Activated T-cell treated with anti-CD3 and anti-CD28 coated beads, Interleukin-2, amount 50 U/mL, for 4 hours (primary cell): ENCODE measurements at regions not wholly inside any gene's neighbourhood (a gene's known extent, or its start where the extent isn't known, plus 50 kb on each side); places are given as distances from the start of the nearest gene placed in this dataset.
"Not testable (repeated sequence)": the region's sequence is repeated elsewhere in the genome, so short reads cannot be mapped to it uniquely, and the experiment has no call there.

ENCODE experiments used
- ATAC-seq, 2 donors: fragments of 200-7000 bp; cut with Tn5 transposase; one replicate each; pipeline ENCODE4 v1.10.0; 2021
- DNase-seq: peaks from one replicate; pipeline ENCODE4 v3.0.0-alpha.2; 2020
- H3K27me3 Mint-ChIP-seq: one replicate; pipeline ENCODE4 v1.8.0; 2021; ENCODE audit warnings: low read depth, mixed read lengths
- H3K36me3 Mint-ChIP-seq: one replicate; pipeline ENCODE4 v1.8.0; 2022; ENCODE audit warnings: mixed read lengths; ENCODE audit not compliant: insufficient read depth
- H3K4me1 Mint-ChIP-seq: one replicate; pipeline ENCODE4 v1.8.0; 2021; ENCODE audit warnings: low read depth, mixed read lengths
- H3K4me3 Mint-ChIP-seq: one replicate; pipeline ENCODE4 v1.8.0; 2021; ENCODE audit warnings: mild to moderate bottlenecking, moderate library complexity, mixed read lengths
- H3K9me3 Mint-ChIP-seq: one replicate; pipeline ENCODE4 v1.8.0; 2021; ENCODE audit warnings: mixed read lengths

DNA sequence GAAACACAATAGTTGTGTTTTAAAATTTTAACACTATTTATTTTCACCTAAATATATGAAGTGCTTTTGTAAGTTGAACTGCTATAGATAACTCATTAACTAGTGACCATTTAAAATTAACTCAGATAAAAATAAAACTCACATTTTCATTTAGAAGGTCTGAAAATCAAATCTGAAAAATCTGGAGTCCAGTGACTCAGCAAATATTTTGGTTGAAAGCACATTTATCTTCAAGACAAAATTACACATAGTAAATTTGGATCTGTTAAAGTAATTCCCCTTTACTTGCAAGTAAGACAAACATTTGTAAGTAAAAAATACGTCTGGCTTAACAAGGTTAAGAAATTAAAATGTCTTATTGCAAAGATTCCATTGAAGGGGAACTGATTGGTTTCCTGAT, 589.1 kb downstream of the TRIML1 start:
- DNase-seq, result no peak

GRCh38 chr4:188732131-188732530, 592.9 kb downstream of the TRIML1 start:
- peaks cover 16% of the 10 kb centered on the region for H3K9me3 Mint-ChIP-seq
- ATAC-seq, result no peak
- no peaks in the 10 kb centered on the region for H3K4me1 Mint-ChIP-seq
- H3K4me3 Mint-ChIP-seq, result no peak overlapping the region
- no peaks in the 10 kb centered on the region for H3K36me3 Mint-ChIP-seq
- DNase-seq, result no peak
- H3K27me3 Mint-ChIP-seq, result no peaks in the 10 kb centered on the region

More for the DNA sequence above, 589.1 kb downstream of the TRIML1 start:
- H3K4me1 Mint-ChIP-seq, result no peaks in the 10 kb centered on the region
- H3K27me3 Mint-ChIP-seq, result no peaks in the 10 kb centered on the region
- peaks cover 15% of the 10 kb centered on the region for H3K9me3 Mint-ChIP-seq
- ATAC-seq, result no peak
- no peaks in the 10 kb centered on the region for H3K36me3 Mint-ChIP-seq
- no peak overlapping the region for H3K4me3 Mint-ChIP-seq

GRCh38 chr4:188735082-188735481, 595.8 kb downstream of the TRIML1 start:
- ATAC-seq (no peak), DNase-seq (no peak)
- Mint-ChIP-seq H3K9me3 (peaks cover 18% of the 10 kb centered on the region), H3K36me3 (no peaks in the 10 kb centered on the region), H3K4me3 (no peak overlapping the region), H3K27me3 (no peaks in the 10 kb centered on the region), H3K4me1 (no peaks in the 10 kb centered on the region)

GRCh38 chr4:188737251-188738002, 598.2 kb downstream of the TRIML1 start:
- Mint-ChIP-seq H3K4me3 (no peak overlapping the region), H3K4me1 (no peaks in the 10 kb centered on the region), H3K27me3 (no peaks in the 10 kb centered on the region), H3K9me3 (peaks cover 11% of the 10 kb centered on the region), H3K36me3 (no peaks in the 10 kb centered on the region)
- ATAC-seq (no peak), DNase-seq (no peak)

DNA sequence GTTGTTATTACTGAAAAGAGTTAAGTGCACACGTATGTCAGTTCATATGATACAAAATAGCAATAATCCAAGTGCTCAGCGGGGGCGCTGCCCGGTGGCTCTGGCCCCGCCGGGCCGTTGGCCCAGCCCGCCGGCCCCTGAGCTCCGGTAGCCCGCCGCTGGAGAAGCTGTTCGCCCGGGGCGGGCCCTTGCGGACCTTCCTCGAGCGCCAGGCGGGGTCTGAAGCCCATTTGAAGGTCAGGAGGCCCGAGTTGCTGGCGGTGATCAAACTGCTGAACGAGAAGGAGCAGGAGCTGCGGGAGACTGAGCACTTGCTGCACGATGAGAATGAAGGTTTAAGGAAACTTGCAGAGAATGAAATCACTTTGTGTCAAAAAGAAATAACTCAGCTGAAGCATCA, 599.0 kb downstream of the TRIML1 start:
- peak in 1 of 2 donors; percentile 27 for ATAC-seq
- not testable (repeated sequence) for H3K27me3 Mint-ChIP-seq, H3K4me3 Mint-ChIP-seq, H3K9me3 Mint-ChIP-seq, DNase-seq, H3K36me3 Mint-ChIP-seq, H3K4me1 Mint-ChIP-seq

DNA sequence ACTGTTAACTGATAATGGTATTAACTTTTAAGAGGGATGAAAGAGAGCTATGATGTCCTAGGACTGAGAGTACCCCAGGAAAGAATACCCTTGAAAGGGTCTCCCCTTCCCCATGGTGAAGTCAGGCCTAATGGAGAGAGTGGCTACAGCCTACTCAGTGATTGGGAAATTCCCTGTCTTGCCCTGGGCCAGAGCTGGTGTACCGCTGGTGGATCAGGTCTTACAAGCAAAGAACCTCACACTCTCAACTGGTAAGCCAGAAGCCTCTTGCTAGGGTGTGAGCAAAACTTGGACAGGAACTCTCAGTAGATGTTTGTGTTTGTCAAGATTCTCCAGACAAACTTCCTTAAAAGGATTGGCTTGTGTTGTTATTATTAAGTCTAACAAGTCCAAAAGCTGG, 600.9 kb downstream of the TRIML1 start:
- H3K4me1 Mint-ChIP-seq, H3K4me3 Mint-ChIP-seq, ATAC-seq, H3K27me3 Mint-ChIP-seq, H3K9me3 Mint-ChIP-seq, H3K36me3 Mint-ChIP-seq, DNase-seq: not testable (repeated sequence)

DNA sequence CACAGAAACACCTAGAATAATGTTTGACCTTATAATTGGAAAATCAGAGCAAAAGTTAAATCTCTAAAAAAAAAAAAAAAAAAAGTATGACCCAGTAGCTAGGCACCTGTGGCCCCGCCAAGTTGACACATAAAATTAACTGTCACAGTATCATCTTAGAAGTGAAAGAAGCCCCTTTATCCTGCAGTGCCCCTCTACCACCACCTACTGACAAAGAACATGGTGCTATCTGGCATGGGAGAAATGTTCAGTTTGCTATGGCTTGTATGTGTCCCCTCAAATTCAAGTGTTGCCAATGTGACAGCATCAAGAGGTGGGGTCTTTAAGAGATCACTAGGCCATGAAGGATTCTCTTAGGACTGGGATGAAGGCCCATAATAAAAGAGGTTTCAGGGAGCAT, 601.5 kb downstream of the TRIML1 start:
- DNase-seq, H3K4me1 Mint-ChIP-seq, H3K27me3 Mint-ChIP-seq, H3K4me3 Mint-ChIP-seq, H3K36me3 Mint-ChIP-seq, H3K9me3 Mint-ChIP-seq: not testable (repeated sequence)
- ATAC-seq, result peak in 1 of 2 donors; percentile 23

GRCh38 chr4:188754372-188755002, 615.2 kb downstream of the TRIML1 start:
- Mint-ChIP-seq H3K4me3 (no peak overlapping the region), H3K4me1 (no peaks in the 10 kb centered on the region), H3K27me3 (no peaks in the 10 kb centered on the region), H3K36me3 (no peaks in the 10 kb centered on the region), H3K9me3 (peaks cover 29% of the 10 kb centered on the region)
- DNase-seq (no peak), ATAC-seq (no peak)

DNA sequence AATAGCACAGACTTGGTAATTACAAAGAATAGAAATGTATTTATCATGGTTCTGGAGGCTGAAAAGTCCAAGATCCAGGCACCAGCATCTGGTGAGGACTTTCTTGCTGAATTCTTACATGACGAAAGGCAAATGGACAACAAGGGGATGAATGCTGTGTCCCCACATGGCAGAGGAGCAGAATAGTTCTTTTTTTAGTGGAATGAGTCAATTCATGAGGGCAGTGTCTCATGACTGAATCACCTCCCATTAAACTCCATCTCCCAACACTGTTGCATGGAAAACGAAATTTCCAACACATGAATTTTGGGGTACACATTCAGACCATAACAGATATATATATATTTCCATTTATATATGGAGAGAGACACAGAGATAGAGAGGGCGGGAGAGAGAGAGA, 628.3 kb downstream of the TRIML1 start:
- ATAC-seq (no peak), DNase-seq (no peak)
- peaks cover 8% of the 10 kb centered on the region for H3K9me3 Mint-ChIP-seq
- H3K27me3 Mint-ChIP-seq, result no peaks in the 10 kb centered on the region
- no peaks in the 10 kb centered on the region for H3K4me1 Mint-ChIP-seq
- H3K4me3 Mint-ChIP-seq, result no peak overlapping the region
- no peaks in the 10 kb centered on the region for H3K36me3 Mint-ChIP-seq

GRCh38 chr4:188778905-188779304, 639.7 kb downstream of the TRIML1 start:
- Mint-ChIP-seq H3K36me3 (no peaks in the 10 kb centered on the region), H3K4me3 (no peak overlapping the region), H3K27me3 (no peaks in the 10 kb centered on the region), H3K9me3 (peaks cover 4% of the 10 kb centered on the region), H3K4me1 (no peaks in the 10 kb centered on the region)
- DNase-seq (no peak), ATAC-seq (no peak)

DNA sequence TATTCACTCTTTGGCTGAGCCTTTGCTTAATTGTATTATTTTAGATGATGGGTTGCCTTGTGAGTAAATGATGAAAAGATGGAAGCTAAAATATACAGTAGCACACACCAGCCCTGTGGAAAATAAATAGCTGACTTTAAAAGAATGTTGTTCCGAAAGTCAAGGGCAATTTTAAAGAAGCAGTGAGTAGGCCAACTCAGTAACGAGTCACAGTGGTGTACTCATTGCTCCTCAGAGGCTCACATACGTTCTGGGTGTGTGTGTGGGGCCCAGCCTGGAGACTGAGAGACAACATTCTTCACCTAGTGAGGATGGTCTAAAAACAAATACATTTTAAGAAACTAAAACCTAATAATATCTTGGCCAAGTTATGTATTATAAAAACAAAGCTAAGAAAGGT, 640.3 kb downstream of the TRIML1 start:
- H3K4me1 Mint-ChIP-seq, result no peaks in the 10 kb centered on the region
- DNase-seq (no peak), ATAC-seq (no peak)
- H3K9me3 Mint-ChIP-seq, result peaks cover 3% of the 10 kb centered on the region
- no peak overlapping the region for H3K4me3 Mint-ChIP-seq
- no peaks in the 10 kb centered on the region for H3K36me3 Mint-ChIP-seq
- H3K27me3 Mint-ChIP-seq, result no peaks in the 10 kb centered on the region

GRCh38 chr4:188780028-188780427, 640.8 kb downstream of the TRIML1 start:
- DNase-seq, result no peak
- no peaks in the 10 kb centered on the region for H3K9me3 Mint-ChIP-seq

DNA sequence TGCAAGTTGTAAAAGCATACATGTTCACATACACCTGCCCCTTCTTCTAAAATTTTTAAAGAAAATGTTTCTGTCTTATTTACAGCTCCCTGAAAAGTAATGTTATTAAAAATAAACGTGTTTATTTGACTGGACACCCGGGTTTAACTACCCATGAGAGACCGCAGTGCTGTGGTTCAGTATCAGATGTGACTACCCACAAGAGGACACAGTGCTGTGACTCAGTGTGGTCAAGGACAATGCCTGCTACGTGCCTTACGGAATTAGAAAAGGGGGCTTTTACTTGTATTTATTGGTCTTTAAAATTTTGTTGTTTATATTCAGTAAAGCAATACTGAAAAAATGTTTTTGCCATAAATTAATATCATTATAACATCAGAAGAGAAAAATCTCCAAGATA, 641.4 kb downstream of the TRIML1 start:
- DNase-seq, result no peak
- no peak for ATAC-seq
- no peak overlapping the region for H3K4me3 Mint-ChIP-seq
- H3K36me3 Mint-ChIP-seq, result no peaks in the 10 kb centered on the region
- H3K9me3 Mint-ChIP-seq, result no peaks in the 10 kb centered on the region
- no peaks in the 10 kb centered on the region for H3K27me3 Mint-ChIP-seq
- no peaks in the 10 kb centered on the region for H3K4me1 Mint-ChIP-seq

More at GRCh38 chr4:188780028-188780427, 640.8 kb downstream of the TRIML1 start:
- Mint-ChIP-seq H3K27me3 (no peaks in the 10 kb centered on the region), H3K4me3 (no peak overlapping the region), H3K4me1 (no peaks in the 10 kb centered on the region), H3K36me3 (no peaks in the 10 kb centered on the region)
- ATAC-seq, result no peak

DNA sequence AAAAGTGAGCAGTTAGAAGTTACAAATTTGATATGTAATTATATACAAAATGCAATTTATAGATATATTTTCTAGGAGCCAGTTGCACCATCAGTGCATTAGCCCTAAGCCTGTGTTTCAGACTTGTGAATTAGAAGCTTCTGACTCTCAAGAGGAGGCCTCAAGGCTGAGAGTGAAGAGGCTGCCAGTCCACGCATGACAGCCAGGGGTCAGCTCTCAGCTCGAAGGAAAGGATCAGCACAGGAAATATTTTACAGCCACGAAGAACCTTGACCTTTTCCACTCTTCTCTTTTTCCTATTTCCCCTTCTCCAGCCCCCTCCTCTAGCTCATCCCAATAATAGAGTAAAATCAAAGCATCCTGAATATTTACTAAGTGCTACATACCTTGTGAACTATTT, 642.4 kb downstream of the TRIML1 start:
- H3K9me3 Mint-ChIP-seq, result no peaks in the 10 kb centered on the region
- ATAC-seq (no peak), DNase-seq (no peak)
- H3K4me1 Mint-ChIP-seq, result no peaks in the 10 kb centered on the region
- H3K4me3 Mint-ChIP-seq, result no peak overlapping the region
- no peaks in the 10 kb centered on the region for H3K27me3 Mint-ChIP-seq
- H3K36me3 Mint-ChIP-seq, result no peaks in the 10 kb centered on the region

DNA sequence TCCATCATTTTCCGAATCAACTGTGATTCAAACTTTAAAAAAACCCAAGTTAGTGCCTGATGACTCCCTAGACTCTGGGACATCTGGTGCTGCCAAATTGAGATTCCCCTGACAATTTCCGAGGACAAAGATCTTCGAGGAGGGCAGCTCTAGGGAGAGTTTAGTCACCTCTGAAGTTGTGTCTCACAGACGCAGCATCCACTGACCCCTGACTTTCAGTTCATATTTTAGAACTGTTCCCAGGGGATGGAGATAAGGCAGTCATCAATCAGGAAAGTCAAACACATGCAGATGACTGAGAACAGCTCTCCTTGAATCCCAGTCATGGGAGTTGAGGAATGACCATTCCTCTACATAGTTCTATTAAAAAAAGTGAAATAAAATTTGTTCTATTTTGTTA, 643.9 kb downstream of the TRIML1 start:
- Mint-ChIP-seq H3K27me3 (no peaks in the 10 kb centered on the region), H3K4me3 (no peak overlapping the region), H3K36me3 (no peaks in the 10 kb centered on the region), H3K9me3 (no peaks in the 10 kb centered on the region), H3K4me1 (no peaks in the 10 kb centered on the region)
- DNase-seq, result no peak
- no peak for ATAC-seq
